Inflammatory macrophage (primary cell): ENCODE measurements at regions not wholly inside any gene's neighbourhood (a gene's known extent, or its start where the extent isn't known, plus 50 kb on each side); places are given as distances from the start of the nearest gene placed in this dataset.
"Not testable (repeated sequence)": the region's sequence is repeated elsewhere in the genome, so short reads cannot be mapped to it uniquely, and the experiment has no call there.

Experiments
- DNase-seq, 2 donors: peaks; one replicate each; pipeline ENCODE4 v3.0.0-alpha.2; 2020 to 2022

- DNase-seq = no peak
These were observed 161.0 kb downstream of the CPEB2 start for GRCh38 chr4:15163284-15163645.

GRCh38 chr4:15164571-15164970 lies 162.3 kb downstream of the CPEB2 start:
- no peak for DNase-seq

- no peak for DNase-seq
These were observed 165.5 kb downstream of the CPEB2 start for GRCh38 chr4:15167743-15168142.

- no peak for DNase-seq
These were observed 166.5 kb downstream of the CPEB2 start for GRCh38 chr4:15168759-15169158.

- no peak for DNase-seq
These were observed 169.4 kb downstream of the CPEB2 start for GRCh38 chr4:15171725-15172124.

GRCh38 chr4:15173251-15173650 lies 171.0 kb downstream of the CPEB2 start:
- no peak for DNase-seq

- DNase-seq = not testable (repeated sequence)
These were observed 171.9 kb downstream of the CPEB2 start for GRCh38 chr4:15174168-15174567.

GRCh38 chr4:15179842-15180241 lies 177.6 kb downstream of the CPEB2 start:
- not testable (repeated sequence) for DNase-seq

- DNase-seq = no peak
These were observed 180.4 kb downstream of the CPEB2 start for GRCh38 chr4:15182600-15183220.

GRCh38 chr4:15186149-15186548 lies 183.9 kb downstream of the CPEB2 start:
- no peak for DNase-seq

GRCh38 chr4:15186806-15187205 lies 184.5 kb downstream of the CPEB2 start:
- DNase-seq = no peak

GRCh38 chr4:15188605-15189539 lies 186.6 kb downstream of the CPEB2 start:
- DNase-seq = peak; percentile 2

- DNase-seq = no peak
These were observed 192.2 kb downstream of the CPEB2 start for GRCh38 chr4:15194520-15194919.

- DNase-seq = peak in 1 of 2 donors; percentile 4
These were observed 194.7 kb downstream of the CPEB2 start for GRCh38 chr4:15197005-15197404.

GRCh38 chr4:15198070-15198727 lies 195.9 kb downstream of the CPEB2 start:
- DNase-seq = no peak

GRCh38 chr4:15201782-15202181 lies 199.5 kb downstream of the CPEB2 start:
- no peak for DNase-seq

- no peak for DNase-seq
These were observed 200.2 kb downstream of the CPEB2 start for GRCh38 chr4:15202481-15202880.

GRCh38 chr4:15206526-15206925 lies 204.2 kb downstream of the CPEB2 start:
- not testable (repeated sequence) for DNase-seq

- DNase-seq = no peak
These were observed 211.2 kb downstream of the CPEB2 start for GRCh38 chr4:15213302-15213970.

GRCh38 chr4:15215109-15215508 lies 212.7 kb upstream of the C1QTNF7 start:
- DNase-seq = no peak

- no peak for DNase-seq
These were observed 201.6 kb upstream of the C1QTNF7 start for GRCh38 chr4:15226203-15226602.

- peak; percentile 87 to 88 for DNase-seq
These were observed 196.4 kb upstream of the C1QTNF7 start for GRCh38 chr4:15231265-15232091.
